Renal cortex interstitium (tissue), 11 donors: ENCODE measurements at regions not wholly inside any gene's neighbourhood (a gene's known extent, or its start where the extent isn't known, plus 50 kb on each side); places are given as distances from the start of the nearest gene placed in this dataset.
"Not testable (repeated sequence)": the region's sequence is repeated elsewhere in the genome, so short reads cannot be mapped to it uniquely, and the experiment has no call there.

Source experiments
- DNase-seq, 11 donors: peaks; one replicate each; pipeline ENCODE4 v3.0.0-alpha.2; 2013; ENCODE audit warnings: low read depth in 9 of 11, low spot score in 4 of 11; ENCODE audit errors: extremely low read depth in 1 of 11

- DNase-seq: peak in 1 of 11 donors; percentile 29
Measured at GRCh38 chr4:81724925-81725329, 253.2 kb upstream of the RASGEF1B start.

GRCh38 chr4:81723927-81724587 lies 252.3 kb upstream of the RASGEF1B start:
- no peak for DNase-seq

GRCh38 chr4:81723019-81723884 lies 251.5 kb upstream of the RASGEF1B start:
- DNase-seq: no peak

GRCh38 chr4:81722290-81722851 lies 250.7 kb upstream of the RASGEF1B start:
- no peak for DNase-seq

GRCh38 chr4:81715757-81716156 lies 244.1 kb upstream of the RASGEF1B start:
- no peak for DNase-seq

GRCh38 chr4:81715357-81715756 lies 243.7 kb upstream of the RASGEF1B start:
- DNase-seq: not testable (repeated sequence)

GRCh38 chr4:81714291-81714690 lies 242.6 kb upstream of the RASGEF1B start:
- DNase-seq: no peak

GRCh38 chr4:81712714-81713113 lies 241.0 kb upstream of the RASGEF1B start:
- DNase-seq: no peak

- no peak for DNase-seq
Measured at GRCh38 chr4:81704461-81704860, 232.8 kb upstream of the RASGEF1B start.

- no peak for DNase-seq
Measured at GRCh38 chr4:81700189-81700588, 228.5 kb upstream of the RASGEF1B start.

GRCh38 chr4:81698538-81699296 lies 227.0 kb upstream of the RASGEF1B start:
- no peak for DNase-seq

- no peak for DNase-seq
Measured at GRCh38 chr4:81694176-81694913, 222.6 kb upstream of the RASGEF1B start.

- DNase-seq: no peak
Measured at GRCh38 chr4:81690871-81691270, 219.2 kb upstream of the RASGEF1B start.

- no peak for DNase-seq
Measured at GRCh38 chr4:81688085-81688484, 216.4 kb upstream of the RASGEF1B start.

GRCh38 chr4:81687471-81687870 lies 215.8 kb upstream of the RASGEF1B start:
- no peak for DNase-seq

GRCh38 chr4:81685104-81685503 lies 213.4 kb upstream of the RASGEF1B start:
- no peak for DNase-seq

GRCh38 chr4:81684352-81684751 lies 212.6 kb upstream of the RASGEF1B start:
- no peak for DNase-seq

- DNase-seq: no peak
Measured at GRCh38 chr4:81682492-81682891, 210.8 kb upstream of the RASGEF1B start.

- no peak for DNase-seq
Measured at GRCh38 chr4:81679315-81679714, 207.6 kb upstream of the RASGEF1B start.
